OCI-LY1 (cell line): ENCODE measurements at regions not wholly inside any gene's neighbourhood (a gene's known extent, or its start where the extent isn't known, plus 50 kb on each side); places are given as distances from the start of the nearest gene placed in this dataset.

Source experiments
- EZH2 ChIP-seq: fragments of 200-600 bp; sonication (generic), shearing (Covaris generic); IDR thresholded peaks from 2 replicates; pipeline ENCODE4 v1.8.0; 2017; ENCODE audit warnings: borderline replicate concordance, mixed run types, mild to moderate bottlenecking, antibody characterized with exemption, low read length, moderate library complexity, mixed read lengths
- TF ChIP-seq, protein P1 (sequence below): fragments of 200-600 bp; sonication (generic), shearing (Covaris generic); IDR thresholded peaks from 2 replicates; pipeline ENCODE4 v1.5.1; 2017; ENCODE audit warnings: mild to moderate bottlenecking, antibody characterized with exemption, low read length, moderate library complexity, mixed read lengths

GRCh38 chr2:104420953-104421352, 433.0 kb upstream of the POU3F3 start:
- TF ChIP-seq, protein P1, sequence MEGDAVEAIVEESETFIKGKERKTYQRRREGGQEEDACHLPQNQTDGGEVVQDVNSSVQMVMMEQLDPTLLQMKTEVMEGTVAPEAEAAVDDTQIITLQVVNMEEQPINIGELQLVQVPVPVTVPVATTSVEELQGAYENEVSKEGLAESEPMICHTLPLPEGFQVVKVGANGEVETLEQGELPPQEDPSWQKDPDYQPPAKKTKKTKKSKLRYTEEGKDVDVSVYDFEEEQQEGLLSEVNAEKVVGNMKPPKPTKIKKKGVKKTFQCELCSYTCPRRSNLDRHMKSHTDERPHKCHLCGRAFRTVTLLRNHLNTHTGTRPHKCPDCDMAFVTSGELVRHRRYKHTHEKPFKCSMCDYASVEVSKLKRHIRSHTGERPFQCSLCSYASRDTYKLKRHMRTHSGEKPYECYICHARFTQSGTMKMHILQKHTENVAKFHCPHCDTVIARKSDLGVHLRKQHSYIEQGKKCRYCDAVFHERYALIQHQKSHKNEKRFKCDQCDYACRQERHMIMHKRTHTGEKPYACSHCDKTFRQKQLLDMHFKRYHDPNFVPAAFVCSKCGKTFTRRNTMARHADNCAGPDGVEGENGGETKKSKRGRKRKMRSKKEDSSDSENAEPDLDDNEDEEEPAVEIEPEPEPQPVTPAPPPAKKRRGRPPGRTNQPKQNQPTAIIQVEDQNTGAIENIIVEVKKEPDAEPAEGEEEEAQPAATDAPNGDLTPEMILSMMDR: no peak
- TF ChIP-seq EZH2: no peak
